Jurkat, Clone E6-1 (cell line): ENCODE measurements at regions not wholly inside any gene's neighbourhood (a gene's known extent, or its start where the extent isn't known, plus 50 kb on each side); places are given as distances from the start of the nearest gene placed in this dataset.

ENCODE experiments used
- DNase-seq: peaks from one replicate; pipeline ENCODE4 v3.0.0-alpha.2; 2011; ENCODE audit warnings: low read depth, low spot score
- H3K4me3 ChIP-seq: 2 replicates; pipeline ENCODE4 v1.5.1; 2011; ENCODE audit warnings: mild to moderate bottlenecking, low read length, control low read depth, moderate library complexity

DNA sequence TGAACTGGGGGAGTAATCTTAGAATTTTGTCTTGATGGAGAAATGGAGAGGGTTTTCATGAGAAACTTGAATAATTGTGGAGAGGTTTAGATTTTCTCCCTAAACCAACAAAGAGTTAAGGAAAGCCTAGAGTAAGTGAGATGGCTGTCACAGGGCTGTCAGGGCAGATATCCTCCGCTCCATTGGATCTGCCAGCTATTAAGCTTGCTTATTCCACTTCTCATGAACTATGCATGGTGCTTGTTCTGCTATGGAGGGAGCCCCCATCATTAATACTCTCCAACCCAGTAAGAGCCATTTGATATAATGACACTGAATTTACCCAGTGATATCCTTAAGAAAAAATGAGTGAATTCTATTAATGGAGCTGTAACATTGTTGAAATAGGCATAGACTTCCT lies 342.8 kb upstream of the MTNR1B start:
- no peak for DNase-seq
- no peak overlapping the region for H3K4me3 ChIP-seq

DNA sequence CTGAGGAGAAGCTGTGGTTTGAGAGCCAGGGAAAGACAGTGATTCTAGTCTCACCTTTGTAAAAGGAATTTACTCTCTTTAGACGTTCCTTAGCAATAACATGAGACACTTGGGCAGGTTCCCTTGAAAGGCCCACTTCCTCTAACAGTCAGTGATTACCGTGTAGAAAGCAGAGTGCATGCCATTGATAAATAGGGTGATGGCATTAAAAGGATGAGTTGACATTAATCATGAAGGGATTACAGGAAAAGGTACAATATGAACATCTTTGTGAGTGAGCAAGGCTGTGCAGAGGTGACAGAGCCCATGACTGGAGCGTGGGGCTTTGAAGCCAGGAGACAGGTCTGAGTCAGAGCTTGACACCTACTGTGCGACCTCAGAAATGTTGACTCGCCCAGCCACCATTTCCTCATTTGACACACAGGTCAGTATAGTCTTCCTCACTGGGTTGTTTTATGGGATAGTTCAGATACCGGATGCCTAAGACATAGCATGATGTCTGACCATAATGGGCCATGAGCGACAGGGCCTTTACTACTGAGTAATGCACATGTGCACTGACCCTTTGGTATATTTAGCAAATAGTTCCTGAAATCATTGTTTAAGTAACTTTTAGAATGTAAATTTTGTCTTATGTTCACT lies 341.7 kb upstream of the MTNR1B start:
- no peak for DNase-seq
- H3K4me3 ChIP-seq: no peak overlapping the region

DNA sequence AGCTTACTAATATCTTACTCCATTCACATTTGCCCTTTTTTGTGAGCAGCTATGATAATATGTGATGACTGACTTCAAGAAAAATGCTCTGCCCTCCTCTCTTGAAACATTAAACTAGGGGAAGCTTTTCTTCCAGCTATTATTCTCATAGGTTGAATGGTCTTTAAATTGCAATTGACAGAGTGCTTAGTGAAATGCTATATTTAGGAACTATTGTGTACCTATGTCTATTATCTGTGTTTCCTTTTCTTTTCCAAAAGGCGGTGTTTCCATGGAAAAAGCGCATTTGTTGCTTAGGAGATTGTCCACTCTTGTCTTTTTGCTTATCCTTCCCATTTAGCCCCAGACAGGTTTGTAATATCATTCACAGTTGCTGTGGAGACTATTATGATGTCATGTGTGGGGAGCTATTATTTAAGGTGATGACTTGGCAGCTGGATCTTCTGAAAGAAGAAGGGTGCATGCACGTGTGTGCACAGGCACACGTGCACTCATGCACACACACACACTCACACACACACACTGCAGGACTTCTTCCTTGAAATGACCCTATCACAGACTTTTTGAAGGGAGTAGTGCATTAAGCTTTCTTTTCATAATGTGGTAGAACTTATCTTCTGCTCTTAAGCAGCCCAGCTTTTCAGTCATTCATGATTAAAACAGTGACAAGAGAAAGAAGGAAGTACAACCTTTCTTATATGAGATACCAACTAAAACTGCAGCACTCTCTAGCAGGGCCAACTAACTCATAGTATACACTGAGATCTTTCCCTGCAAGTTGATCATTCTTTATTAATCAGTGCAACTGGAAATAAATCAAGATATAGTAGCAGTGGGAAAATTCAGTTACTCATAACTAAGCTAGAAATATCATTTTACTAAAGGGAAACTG lies 340.8 kb upstream of the MTNR1B start:
- no peak for DNase-seq
- H3K4me3 ChIP-seq: no peak overlapping the region

DNA sequence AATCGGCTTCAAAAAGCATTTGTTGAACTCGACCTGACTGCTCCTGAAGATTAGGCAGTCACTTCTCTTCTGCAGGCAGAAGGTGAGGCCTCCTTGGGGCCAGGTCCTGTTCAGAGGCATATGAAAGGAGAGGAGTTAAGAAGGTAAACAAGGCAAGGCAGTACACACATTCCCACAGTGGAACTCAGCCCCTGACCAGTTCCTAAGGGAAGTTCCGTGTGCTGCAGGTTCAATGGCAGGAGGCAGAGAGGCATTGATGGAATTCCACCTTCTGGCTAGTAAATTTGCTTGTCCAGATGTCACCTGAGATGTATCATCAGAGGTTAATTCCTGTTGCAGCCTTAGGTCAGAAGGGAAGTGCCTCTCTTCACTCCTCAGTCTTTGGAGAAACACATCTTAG lies 337.0 kb upstream of the MTNR1B start:
- no peak overlapping the region for H3K4me3 ChIP-seq
- DNase-seq: no peak

GRCh38 chr11:92633820-92634219 lies 335.6 kb upstream of the MTNR1B start:
- no peak for DNase-seq
- H3K4me3 ChIP-seq: no peak overlapping the region

DNA sequence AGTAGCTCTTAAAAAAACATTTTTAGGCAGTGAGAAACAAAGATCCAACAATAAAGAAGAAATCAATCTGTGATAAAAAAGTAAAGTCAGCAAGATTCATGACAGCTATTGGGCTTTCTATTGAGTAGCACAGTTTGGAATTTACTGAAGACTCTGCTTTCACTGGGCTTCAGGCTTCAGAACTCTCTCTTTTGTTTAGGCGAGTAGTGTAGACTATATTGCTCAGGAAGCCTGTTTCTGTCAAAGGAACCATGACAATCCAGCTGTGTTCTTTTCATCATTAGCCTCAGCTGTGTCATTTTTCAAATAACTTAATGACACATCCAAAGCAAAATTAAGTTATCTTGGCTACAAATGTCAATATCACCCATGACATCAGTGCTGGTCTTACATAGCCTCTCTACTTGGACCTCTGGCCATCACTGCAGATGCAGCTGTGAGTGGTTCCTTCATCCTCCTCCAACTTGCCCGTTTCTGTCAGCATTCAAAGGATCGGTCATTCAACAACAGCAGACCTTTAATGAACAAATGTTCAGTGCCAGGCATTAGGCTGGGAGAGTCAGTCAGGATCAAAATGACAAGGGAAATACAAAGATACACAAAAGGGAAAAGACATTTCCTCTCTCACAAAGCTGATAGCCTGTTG lies 332.8 kb upstream of the MTNR1B start:
- no peak for DNase-seq
- H3K4me3 ChIP-seq: no peak overlapping the region

DNA sequence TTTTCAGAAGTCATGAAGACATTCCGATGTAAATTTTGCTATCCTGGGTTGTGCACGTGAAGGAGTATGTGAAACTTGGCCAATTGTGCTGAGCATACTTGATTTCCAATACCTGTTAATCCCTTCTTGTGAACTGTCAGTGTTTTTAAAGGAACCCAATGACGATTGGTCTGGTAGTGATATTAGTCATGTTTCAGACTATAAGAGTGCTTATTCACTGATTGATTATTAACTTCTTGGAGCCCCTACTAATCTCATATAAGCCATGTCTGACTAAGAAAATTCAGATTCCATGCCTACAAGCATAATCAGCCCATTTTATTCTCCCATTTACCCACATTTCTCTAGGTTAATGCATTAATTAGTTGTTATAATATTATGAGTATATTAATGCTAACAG lies 330.8 kb upstream of the MTNR1B start:
- no peak for DNase-seq
- H3K4me3 ChIP-seq: no peak overlapping the region

GRCh38 chr11:92642177-92642931 lies 327.1 kb upstream of the MTNR1B start:
- H3K4me3 ChIP-seq: no peak overlapping the region
- DNase-seq: no peak

DNA sequence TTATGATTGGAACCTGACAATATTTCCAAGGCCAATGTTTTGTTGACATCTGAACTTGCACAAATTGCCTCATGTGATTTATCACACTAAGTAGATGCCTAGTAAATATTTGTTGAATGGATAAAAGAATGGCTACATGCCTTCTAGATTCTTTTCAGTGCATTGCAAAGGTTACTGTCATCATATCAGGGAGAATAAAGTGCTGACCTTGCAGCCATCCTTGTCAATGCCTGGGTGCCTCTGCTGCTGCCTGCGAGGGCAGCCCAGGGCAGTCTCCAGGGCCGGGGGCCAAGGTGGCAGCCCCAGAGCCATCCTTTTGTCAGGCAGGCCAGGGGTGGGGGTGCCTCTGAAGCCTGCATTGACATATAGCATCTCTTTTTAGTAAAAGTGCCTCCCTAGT lies 325.6 kb upstream of the MTNR1B start:
- DNase-seq: no peak

DNA sequence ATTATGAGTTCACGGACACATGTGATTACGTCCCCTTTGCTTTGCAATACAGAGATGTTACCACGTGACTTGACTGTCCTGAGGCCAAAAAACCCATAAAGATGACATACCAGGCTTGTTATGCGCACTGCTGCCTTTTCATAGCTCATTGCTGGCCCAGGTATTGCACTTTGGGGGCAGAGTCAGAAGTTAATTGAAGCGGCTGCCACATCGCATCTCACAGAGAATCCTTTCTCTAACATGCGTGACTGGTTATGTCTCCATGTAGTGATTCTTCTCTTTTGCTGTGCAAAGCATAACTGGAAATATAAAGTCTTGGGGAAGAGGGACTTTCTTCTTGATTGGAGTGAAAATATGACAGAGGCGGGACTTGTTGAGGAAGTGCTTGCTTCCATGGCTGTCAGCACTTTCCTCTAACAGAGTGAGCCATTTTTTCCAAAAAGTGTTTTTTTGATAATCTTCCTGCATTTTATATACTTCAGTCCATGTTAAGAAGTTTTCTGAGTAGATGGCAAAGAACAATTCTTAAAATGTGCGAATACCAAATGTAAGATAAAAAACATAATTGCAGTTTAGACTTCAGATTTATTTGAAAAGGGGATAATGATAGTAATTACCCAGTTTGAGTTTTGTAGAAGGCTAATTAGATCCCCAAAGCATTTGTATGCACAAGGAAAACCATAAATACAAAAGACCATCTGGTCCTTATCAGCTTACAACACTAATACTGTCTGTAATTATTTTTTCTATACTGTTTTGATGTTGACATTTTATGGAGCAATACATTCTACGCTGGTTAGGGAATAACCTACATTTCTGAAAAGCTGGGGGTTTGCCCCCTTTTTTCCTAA lies 324.6 kb upstream of the MTNR1B start:
- no peak for DNase-seq

More for the DNA sequence above, 325.6 kb upstream of the MTNR1B start:
- no peak overlapping the region for H3K4me3 ChIP-seq

GRCh38 chr11:92651159-92651558 lies 318.3 kb upstream of the MTNR1B start:
- no peak overlapping the region for H3K4me3 ChIP-seq
- no peak for DNase-seq

More for the DNA sequence above, 324.6 kb upstream of the MTNR1B start:
- no peak overlapping the region for H3K4me3 ChIP-seq

DNA sequence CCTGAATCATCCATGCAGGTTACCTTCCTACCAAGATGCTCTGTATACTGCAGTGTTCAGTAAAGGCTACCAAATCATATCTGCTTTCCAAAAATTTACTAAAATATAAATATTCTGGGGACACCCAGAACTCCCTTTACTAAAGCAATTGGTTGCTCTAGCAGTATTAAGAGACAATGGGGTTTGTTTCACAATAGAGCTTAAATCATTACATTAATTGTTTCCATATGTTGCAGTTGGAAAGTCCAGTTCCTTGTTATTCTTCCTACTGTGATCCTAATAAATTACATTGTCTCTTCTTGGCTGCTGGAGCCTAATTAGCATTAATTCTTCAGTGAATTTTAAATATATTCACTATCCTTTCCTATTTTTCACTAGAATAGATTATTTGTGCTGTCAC lies 316.0 kb upstream of the MTNR1B start:
- H3K4me3 ChIP-seq: no peak overlapping the region
- DNase-seq: no peak

DNA sequence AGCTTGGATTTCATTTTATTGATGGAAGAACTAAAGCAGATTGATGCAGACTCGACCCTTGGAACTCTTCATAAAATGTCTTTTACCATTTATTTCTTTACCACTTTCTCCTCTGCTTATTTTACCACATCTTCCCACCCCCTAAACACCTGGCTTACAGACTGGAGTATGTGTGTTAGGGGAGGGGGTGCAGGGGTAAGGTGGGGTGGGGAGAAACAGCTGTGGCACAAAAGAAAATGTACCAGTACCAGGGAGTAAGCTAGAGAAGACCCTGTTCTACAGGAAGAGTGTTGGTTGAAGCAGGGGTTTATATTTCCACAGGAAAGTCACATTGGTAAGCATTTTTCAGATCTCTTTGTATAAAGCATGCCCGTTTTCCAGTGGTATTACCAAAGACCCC lies 312.7 kb upstream of the MTNR1B start:
- DNase-seq: no peak
- no peak overlapping the region for H3K4me3 ChIP-seq

GRCh38 chr11:92657226-92657625 lies 312.2 kb upstream of the MTNR1B start:
- H3K4me3 ChIP-seq: no peak overlapping the region
- no peak for DNase-seq

- no peak for DNase-seq
- H3K4me3 ChIP-seq: no peak overlapping the region
These were observed 310.7 kb upstream of the MTNR1B start for GRCh38 chr11:92658733-92659132.

DNA sequence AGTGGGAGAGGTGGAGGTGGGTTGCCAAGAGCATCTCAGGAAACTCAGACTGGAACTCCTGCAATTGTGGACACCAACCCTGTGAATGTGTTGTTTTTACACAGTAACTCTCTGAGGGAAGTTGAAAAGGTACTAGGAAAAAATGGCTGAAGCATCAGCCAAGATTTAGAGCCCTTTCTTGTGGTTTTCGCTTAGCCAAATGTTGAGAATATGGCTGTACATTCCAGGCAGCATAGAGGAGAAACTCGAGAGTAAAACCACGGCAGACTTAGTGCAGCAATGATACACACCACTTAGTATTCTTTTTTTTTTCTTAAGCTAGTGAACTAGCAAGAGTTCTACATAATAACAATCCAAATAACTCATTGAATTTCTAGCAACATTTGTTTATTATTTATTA lies 309.7 kb upstream of the MTNR1B start:
- peak; percentile 24 for DNase-seq
- no peak overlapping the region for H3K4me3 ChIP-seq

GRCh38 chr11:92662601-92663360 lies 306.7 kb upstream of the MTNR1B start:
- DNase-seq: no peak
- no peak overlapping the region for H3K4me3 ChIP-seq

DNA sequence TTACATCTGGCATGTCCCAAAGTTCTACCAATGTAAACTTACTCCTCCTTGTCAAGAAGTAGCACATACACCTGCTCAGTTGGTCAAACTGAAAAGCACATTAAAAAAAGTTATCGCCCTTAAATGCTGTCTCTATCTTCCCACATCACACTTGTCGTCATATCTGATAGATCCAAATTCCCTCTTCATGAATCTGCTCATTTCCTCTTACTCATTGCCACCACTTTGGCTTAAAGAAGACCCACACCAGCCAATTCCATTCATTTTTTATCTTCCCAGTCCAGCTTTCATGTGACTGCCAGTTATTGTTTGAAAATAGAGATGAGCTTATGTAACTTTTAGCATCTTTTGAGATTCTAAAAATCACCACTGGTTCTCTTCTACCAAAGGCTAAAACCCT lies 305.9 kb upstream of the MTNR1B start:
- no peak overlapping the region for H3K4me3 ChIP-seq

More for the DNA sequence above, 305.9 kb upstream of the MTNR1B start:
- DNase-seq: peak; percentile 39
